Inferior parietal cortex (tissue), 1 donor: ENCODE measurements at regions not wholly inside any gene's neighbourhood (a gene's known extent, or its start where the extent isn't known, plus 50 kb on each side); places are given as distances from the start of the nearest gene placed in this dataset.
"Not testable (repeated sequence)": the region's sequence is repeated elsewhere in the genome, so short reads cannot be mapped to it uniquely, and the experiment has no call there.

Experiments used
- DNase-seq: peaks from one replicate; pipeline ENCODE4 v3.0.0-alpha.2; 2016; ENCODE audit errors: extremely low spot score

GRCh38 chrX:84611843-84612636 is 109.8 kb upstream of the HDX start:
- DNase-seq: no peak

- no peak for DNase-seq
These were observed 132.0 kb upstream of the HDX start for GRCh38 chrX:84634201-84634782.

- DNase-seq: no peak
These were observed 163.8 kb upstream of the HDX start for GRCh38 chrX:84666086-84666485.

DNA sequence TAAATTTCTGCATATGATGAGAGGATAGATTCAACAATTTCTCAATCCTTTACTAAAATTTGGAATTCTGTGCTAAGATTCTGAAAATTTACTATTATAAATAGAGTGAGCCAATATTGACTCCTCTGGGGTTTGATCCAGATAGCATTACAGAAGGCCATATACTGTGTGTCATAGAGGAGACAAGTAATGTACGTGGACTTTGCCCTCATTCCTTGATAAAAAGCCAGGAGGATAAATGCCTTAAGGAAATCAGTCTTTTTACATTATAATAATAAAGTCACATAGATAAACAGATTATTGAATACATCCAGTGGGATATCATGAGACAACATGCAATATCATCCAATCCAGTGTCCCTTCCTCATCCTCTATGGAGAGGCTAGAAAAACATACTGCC is 188.0 kb upstream of the HDX start:
- no peak for DNase-seq

- DNase-seq: no peak
These were observed 207.7 kb upstream of the HDX start for GRCh38 chrX:84709987-84710386.

GRCh38 chrX:84710611-84711010 is 208.4 kb upstream of the HDX start:
- DNase-seq: no peak

GRCh38 chrX:84712621-84713020 is 210.4 kb upstream of the HDX start:
- no peak for DNase-seq

DNA sequence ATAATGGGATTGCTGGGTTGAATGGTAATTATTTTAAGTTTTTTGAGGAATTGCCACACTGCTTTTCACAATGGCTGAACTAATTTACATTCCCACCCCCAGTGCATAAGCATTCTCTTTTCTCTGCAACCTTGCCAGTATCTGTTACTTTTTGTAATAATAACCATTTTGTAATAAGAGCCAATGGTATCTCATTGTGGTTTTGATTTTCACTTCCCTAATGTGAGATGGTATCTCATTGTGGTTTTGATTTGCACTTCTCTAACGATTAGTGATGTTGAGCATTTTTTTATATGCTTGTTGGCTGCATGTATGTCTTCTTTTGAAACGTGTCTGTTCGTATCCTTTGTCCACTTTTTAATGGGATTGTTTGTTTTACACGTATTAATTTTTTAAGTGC is 213.1 kb upstream of the HDX start:
- DNase-seq: no peak

DNA sequence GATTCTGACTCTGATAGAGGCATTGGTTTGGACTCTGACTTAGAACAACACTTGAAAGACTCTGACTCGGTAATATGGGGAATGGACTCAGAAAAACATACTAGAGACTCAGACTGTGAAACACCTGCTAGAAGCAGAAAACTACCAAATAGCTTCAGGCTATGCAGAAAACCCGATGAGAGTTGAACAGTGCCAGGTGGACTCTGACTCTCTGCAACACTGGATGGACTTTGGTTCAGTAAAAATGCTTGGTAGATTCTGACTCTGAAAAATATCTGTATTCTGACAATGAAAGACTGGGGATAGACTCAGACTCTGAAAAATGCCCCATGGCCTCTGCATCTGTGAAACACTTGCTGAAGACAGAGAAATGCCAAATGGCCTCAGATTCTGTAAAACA is 215.1 kb upstream of the HDX start:
- no peak for DNase-seq

DNA sequence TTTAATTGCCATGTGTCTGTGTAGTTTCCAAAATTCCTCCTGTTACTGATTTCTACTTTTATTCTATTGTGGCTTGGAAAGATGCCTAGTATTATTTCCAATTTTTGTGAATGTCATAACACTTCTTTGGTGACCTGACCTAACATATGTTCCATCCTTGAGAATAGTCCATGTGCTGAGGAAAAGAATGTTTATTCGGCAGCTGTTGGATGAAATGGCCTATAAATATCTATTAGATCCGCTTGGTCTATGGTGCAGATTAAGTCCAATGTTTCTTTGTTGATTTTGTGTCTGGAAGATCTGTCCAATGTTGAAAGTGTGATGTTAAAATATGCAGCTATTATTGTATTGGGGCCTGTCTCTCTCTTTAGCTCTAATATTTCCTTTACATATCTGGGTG is 219.2 kb upstream of the HDX start:
- no peak for DNase-seq

DNA sequence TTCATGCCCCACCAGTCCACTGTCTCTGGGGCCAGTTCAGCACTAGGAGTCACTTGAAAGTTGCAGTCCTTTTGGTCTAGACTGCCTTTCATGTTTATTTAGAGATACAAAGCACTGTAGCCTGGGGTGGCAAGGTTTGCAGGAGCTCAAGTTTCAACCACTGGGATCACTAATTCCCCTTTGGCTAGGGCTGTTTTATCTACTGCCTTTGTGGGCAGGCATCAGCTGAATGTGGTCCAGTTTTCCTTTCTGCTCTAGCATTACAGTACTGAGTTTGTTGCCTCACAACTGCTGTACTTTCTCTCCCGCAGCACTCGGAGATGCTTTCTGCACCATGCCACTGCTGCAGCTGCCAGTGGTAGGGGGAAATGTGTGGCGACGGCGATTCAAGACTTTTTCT is 222.3 kb upstream of the HDX start:
- no peak for DNase-seq

DNA sequence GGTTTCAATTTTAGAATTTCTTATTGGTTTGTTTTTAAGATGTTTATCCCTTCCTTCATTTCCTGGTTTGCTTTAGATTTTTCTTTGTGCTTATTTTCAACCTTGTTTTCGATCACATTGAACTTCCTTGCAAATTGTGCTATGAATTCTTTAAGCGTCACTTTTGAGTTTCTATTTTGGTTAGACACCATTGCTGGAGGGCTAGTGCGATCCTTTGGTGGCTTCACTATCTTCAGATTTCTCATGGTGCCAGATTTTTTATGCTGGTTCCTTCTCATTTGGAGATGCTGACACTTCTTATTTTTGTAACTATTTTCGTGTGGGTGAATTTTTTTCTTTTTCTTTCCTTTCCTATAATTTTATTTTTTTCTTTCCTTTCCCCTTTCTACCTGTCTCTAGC is 227.2 kb upstream of the HDX start:
- DNase-seq: no peak

DNA sequence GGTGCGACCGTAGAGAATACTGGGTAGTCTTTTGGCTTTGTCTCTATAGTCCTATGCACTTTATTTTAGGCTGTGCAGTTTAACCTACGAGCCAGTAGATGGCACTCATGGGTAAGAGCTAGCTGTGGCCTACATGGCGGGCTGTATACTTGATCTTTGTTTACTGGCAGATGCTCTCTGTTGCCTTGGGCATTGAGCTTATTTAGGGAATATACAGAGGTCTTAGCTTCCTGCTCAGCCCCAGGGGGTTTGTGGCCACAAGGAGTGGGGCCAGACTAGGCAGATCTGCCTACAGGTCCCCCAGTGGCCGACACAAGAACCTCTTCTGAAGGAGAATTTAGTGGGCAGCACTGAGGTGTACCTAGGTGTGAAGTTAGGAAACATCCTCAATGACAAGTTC is 227.6 kb upstream of the HDX start:
- DNase-seq: peak; percentile 13

GRCh38 chrX:84735025-84735424 is 232.8 kb upstream of the HDX start:
- DNase-seq: no peak

DNA sequence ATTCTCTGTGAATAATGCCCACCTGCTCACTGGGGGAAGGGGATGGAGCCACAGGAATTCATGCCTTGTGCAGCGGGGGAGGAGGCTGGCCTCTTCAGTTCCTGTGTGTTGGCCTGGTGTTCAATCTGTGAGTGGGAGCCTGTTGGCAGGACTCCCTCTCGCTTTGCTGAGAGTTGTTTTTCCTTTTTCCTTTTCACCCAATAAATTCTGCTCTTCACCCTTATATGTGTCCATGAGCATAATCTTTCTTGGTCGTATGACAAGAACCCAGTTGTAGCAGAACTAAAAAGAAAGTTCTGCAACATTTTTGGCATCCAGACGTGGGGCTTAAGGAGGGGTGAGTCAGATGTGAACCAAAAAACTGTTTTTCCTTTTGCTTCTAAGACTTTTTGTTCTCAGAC is 235.2 kb upstream of the HDX start:
- DNase-seq: no peak

DNA sequence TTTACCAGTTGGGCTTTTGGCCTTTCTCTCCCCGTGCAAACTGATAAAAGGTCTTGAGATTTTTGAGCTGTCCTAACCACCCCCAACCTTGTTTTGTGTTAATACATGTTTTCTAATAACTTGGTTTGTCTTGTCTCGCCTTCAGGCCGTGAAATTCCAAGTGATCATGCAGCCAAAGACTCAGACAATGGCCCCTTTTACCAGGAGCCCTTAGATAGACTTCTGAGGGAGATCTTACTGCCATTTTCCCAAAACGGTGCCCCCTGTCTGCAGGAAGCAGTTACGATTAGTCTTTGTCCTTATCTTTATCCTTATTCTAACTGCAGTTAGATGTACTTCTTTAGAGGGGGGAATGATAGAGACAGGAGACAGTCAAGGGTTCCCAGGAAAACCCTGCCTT is 245.3 kb upstream of the HDX start:
- DNase-seq: no peak

DNA sequence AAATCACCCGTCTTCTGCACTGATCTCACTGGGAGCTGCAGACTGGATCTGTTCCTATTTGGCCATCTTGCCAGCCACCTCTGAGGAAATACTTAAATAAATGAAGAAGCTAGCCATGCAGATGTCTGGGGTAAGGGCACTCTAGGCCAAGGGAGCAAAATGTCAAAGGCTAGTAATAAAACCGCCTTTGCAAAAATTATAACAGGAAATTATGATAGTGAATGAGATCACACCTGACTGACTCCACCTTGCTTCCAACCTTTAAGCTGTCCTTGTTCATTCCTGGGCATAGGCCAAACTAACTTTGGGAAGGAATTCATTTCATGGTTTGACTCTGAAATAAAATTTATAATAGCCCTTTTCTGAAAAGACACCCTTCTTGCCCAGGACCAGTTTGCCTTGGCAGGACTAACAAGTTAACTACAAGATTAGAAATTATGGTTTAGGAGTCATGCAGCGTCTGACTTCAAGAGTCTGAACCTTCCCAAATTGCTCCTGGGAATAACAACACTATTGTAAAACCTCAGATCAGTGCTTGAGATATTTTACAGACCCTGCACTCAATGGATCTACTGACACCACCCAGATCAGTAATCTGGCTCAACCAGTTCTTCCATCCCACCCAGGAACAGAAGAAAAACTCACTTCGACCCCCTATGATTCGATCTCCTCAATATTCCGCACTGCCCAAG is 246.9 kb upstream of the HDX start:
- no peak for DNase-seq

GRCh38 chrX:84760560-84760959 is 243.1 kb upstream of the APOOL start:
- DNase-seq: no peak

- no peak for DNase-seq
These were observed 207.4 kb upstream of the APOOL start for GRCh38 chrX:84796321-84796720.

GRCh38 chrX:84830836-84831235 is 172.8 kb upstream of the APOOL start:
- DNase-seq: no peak

DNA sequence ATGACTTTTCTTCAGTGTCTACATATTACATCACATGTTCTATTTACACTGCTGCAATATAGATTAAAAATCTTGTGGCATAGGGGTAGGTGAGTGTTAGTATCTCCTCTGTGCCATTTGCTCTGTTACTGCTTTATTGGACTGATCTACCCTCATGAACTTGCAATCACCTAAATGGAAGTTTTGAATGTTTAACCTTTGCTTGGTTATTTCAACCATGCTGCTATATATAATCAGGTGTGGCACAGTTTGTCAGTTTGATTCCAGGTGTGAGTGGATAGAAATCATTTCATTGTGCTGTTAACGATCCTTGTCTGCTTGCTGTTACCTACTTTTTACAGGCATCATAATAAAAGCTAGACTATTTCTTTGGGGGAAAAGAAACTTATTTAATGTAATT is 157.1 kb upstream of the APOOL start:
- not testable (repeated sequence) for DNase-seq

DNA sequence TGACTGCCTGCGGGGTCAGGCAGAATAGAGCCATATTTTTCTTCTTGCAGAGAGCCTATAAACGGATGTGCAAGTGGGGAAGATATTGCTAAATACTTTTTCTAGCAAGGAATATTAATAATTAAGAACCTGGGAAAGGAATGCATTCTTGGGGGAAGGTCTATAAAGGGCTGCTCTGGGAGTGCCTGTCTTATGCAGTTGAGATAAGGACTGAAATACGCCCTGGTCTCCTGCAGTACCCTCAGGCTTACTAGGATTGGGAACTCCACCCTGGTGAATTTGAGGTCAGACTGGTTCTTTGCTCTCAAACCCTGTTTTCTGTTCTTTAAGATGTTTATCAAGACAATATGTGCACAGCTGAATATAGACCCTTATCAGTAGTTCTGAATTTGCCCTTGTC is 152.5 kb upstream of the APOOL start:
- not testable (repeated sequence) for DNase-seq

GRCh38 chrX:84856791-84857190 is 146.9 kb upstream of the APOOL start:
- DNase-seq: not testable (repeated sequence)
